ENCODE measurements at regions not wholly inside any gene's neighbourhood (a gene's known extent, or its start where the extent isn't known, plus 50 kb on each side); places are given as distances from the start of the nearest gene placed in this dataset.

DNA sequence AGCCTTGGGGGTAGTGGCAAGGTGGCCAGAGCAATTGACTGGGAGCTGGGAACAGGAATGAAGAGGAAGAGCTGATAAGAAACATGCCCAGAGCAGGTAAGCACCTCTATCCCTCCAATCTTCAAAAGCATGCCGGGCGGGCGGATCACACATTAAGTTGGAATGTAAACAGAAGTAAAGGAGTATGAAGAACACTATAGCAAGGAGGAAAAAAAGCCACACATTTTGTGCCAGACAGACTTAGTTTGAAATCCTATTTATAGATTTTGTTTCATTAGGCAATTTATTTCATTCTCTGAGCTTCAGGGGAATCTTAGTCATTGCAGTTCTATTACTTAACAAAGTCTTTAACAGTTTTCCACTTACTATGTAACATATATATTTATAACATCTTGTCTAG, 173.9 kb upstream of the TNC start:
- Histone ChIP-seq H2AFZ (ENCODE audit: control insufficient read depth, low read length) (no peak overlapping the region), H3K79me2 (ENCODE audit: control insufficient read depth, insufficient read depth, low read length) (no peaks in the 10 kb centered on the region), H3K27me3 (ENCODE audit: control insufficient read depth, extremely low read depth, insufficient read depth, low read length) (no peaks in the 10 kb centered on the region), H4K20me1 (ENCODE audit: control insufficient read depth, extremely low read depth, insufficient read depth, low read length) (no peaks in the 10 kb centered on the region), H3K9ac (ENCODE audit: control insufficient read depth, extremely low read depth, insufficient read depth, low read length) (no peak overlapping the region), H3K36me3 (ENCODE audit: control insufficient read depth in 2 of 2, extremely low read depth in 1 of 2, insufficient read depth in 2 of 2, low read length in 2 of 2) (no peaks in the 10 kb centered on the region), H3K9me1 (ENCODE audit: control insufficient read depth, extremely low read depth, insufficient read depth, low read length) (no peaks in the 10 kb centered on the region), H3K27ac (ENCODE audit: control insufficient read depth, insufficient read depth, low read length) (no peak overlapping the region), H3K4me2 (ENCODE audit: control insufficient read depth, extremely low read depth, insufficient read depth, low read depth, low read length) (peak overlapping the region; percentile 34), H3K4me1 (ENCODE audit: control insufficient read depth, extremely low read depth, insufficient read depth, low read length) (peaks cover 19% of the 10 kb centered on the region), H3K4me3 (ENCODE audit: control insufficient read depth in 2 of 3, extremely low read depth in 1 of 3, insufficient read depth in 2 of 3, low read depth in 1 of 3, low read length in 3 of 3) (no peak overlapping the region), H3K9me3 (ENCODE audit: control insufficient read depth, low read depth, low read length) (no peaks in the 10 kb centered on the region)
- TF ChIP-seq, protein P1, sequence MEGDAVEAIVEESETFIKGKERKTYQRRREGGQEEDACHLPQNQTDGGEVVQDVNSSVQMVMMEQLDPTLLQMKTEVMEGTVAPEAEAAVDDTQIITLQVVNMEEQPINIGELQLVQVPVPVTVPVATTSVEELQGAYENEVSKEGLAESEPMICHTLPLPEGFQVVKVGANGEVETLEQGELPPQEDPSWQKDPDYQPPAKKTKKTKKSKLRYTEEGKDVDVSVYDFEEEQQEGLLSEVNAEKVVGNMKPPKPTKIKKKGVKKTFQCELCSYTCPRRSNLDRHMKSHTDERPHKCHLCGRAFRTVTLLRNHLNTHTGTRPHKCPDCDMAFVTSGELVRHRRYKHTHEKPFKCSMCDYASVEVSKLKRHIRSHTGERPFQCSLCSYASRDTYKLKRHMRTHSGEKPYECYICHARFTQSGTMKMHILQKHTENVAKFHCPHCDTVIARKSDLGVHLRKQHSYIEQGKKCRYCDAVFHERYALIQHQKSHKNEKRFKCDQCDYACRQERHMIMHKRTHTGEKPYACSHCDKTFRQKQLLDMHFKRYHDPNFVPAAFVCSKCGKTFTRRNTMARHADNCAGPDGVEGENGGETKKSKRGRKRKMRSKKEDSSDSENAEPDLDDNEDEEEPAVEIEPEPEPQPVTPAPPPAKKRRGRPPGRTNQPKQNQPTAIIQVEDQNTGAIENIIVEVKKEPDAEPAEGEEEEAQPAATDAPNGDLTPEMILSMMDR (optimal IDR thresholded peaks at IDR 0.05 in 1 of 3, IDR thresholded peaks at IDR 0.05 in 1 of 3, conservative IDR thresholded peaks at IDR 0.05 in 1 of 3; ENCODE audit: extremely low read depth in 1 of 3, insufficient read depth in 2 of 3, low read length in 3 of 3): no peak
- TF ChIP-seq EZH2 (IDR thresholded peaks at IDR 0.05; ENCODE audit: low read length): no peak
- FAIRE-seq (peak; percentile 84), DNase-seq (ENCODE audit: low read depth, low spot score) (no peak)
- dilution Hi-C loops (cut with MboI; ENCODE audit: extremely low pct_ligation_motif_present, low sequenced_read_pairs): no loop called here

DNA sequence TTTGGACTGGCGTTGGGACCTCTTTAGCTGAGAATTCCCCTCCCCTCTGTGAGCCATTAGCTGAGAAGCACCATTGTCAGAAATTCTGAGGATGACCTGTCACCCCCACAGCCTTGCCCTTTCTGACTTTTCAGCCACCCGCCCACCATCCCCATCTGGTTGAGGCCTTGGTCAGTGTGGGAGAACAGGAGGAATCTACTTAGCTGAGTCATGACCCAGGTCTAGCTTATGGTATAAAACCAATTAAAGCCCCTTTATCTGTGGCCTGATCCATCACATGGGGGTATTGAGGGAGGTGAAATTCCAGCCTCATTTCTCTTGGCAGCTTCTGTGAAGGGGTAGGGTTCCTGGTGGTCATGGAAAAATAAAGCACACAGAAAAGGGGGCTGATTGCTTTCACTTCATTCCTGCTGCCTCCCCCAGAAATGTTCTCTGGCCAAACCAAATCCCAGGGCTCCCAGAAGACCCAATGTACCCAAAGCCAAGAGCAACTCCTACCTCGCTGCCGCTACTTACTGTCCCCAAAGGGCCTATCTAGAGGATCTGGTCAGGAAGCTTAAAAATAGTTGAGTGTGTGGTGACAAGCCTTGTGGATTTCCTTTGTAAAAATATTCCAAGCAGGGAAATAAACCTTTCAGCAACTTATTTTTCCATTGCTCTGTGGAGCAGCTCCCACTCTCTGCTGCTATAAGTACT, 174.8 kb upstream of the TNC start:
- H3K9me3 ChIP-seq (ENCODE audit: control insufficient read depth, low read depth, low read length): no peaks in the 10 kb centered on the region
- H2AFZ ChIP-seq (ENCODE audit: control insufficient read depth, low read length): no peak overlapping the region
- no peak overlapping the region for H3K27ac ChIP-seq (ENCODE audit: control insufficient read depth, insufficient read depth, low read length)
- no peaks in the 10 kb centered on the region for H4K20me1 ChIP-seq (ENCODE audit: control insufficient read depth, extremely low read depth, insufficient read depth, low read length)
- H3K36me3 ChIP-seq (ENCODE audit: control insufficient read depth in 2 of 2, extremely low read depth in 1 of 2, insufficient read depth in 2 of 2, low read length in 2 of 2): no peaks in the 10 kb centered on the region
- H3K4me3 ChIP-seq (ENCODE audit: control insufficient read depth in 2 of 3, extremely low read depth in 1 of 3, insufficient read depth in 2 of 3, low read depth in 1 of 3, low read length in 3 of 3): no peak overlapping the region
- H3K4me1 ChIP-seq (ENCODE audit: control insufficient read depth, extremely low read depth, insufficient read depth, low read length): peaks cover 19% of the 10 kb centered on the region
- no peaks in the 10 kb centered on the region for H3K79me2 ChIP-seq (ENCODE audit: control insufficient read depth, insufficient read depth, low read length)
- DNase-seq (ENCODE audit: low read depth, low spot score) (no peak), FAIRE-seq (no peak)
- H3K27me3 ChIP-seq (ENCODE audit: control insufficient read depth, extremely low read depth, insufficient read depth, low read length): no peaks in the 10 kb centered on the region
- TF ChIP-seq EZH2 (IDR thresholded peaks at IDR 0.05; ENCODE audit: low read length): no peak
- TF ChIP-seq, protein P1 (optimal IDR thresholded peaks at IDR 0.05 in 1 of 3, IDR thresholded peaks at IDR 0.05 in 1 of 3, conservative IDR thresholded peaks at IDR 0.05 in 1 of 3; ENCODE audit: extremely low read depth in 1 of 3, insufficient read depth in 2 of 3, low read length in 3 of 3): no peak
- H3K9me1 ChIP-seq (ENCODE audit: control insufficient read depth, extremely low read depth, insufficient read depth, low read length): no peaks in the 10 kb centered on the region
- no peak overlapping the region for H3K9ac ChIP-seq (ENCODE audit: control insufficient read depth, extremely low read depth, insufficient read depth, low read length)
- no peak overlapping the region for H3K4me2 ChIP-seq (ENCODE audit: control insufficient read depth, extremely low read depth, insufficient read depth, low read depth, low read length)
- dilution Hi-C loops (cut with MboI; ENCODE audit: extremely low pct_ligation_motif_present, low sequenced_read_pairs): no loop called here
